DND-41 (cell line): ENCODE measurements at regions not wholly inside any gene's neighbourhood (a gene's known extent, or its start where the extent isn't known, plus 50 kb on each side); places are given as distances from the start of the nearest gene placed in this dataset.

Experiments
- ATAC-seq: fragments of 200-7000 bp; cut with Tn5 transposase; 3 replicates; pipeline ENCODE4 v1.9.1; 2021; ENCODE audit warnings: low read depth; ENCODE audit not compliant: insufficient read depth
- DNase-seq: peaks from one replicate; pipeline ENCODE4 v3.0.0-alpha.2; 2020
- H2AFZ ChIP-seq: 2 replicates; pipeline ENCODE4 v1.6.0; 2012; ENCODE audit warnings: low read depth, low read length
- H3K27ac ChIP-seq: 2 replicates; pipeline ENCODE4 v1.5.1; 2012; ENCODE audit warnings: low read length, inconsistent platforms
- H3K27me3 ChIP-seq: fragments of 200-600 bp; sonication (generic); 2 replicates; pipeline ENCODE4 v1.6.0; 2012; ENCODE audit warnings: low read length, mild to moderate bottlenecking, inconsistent platforms; ENCODE audit not compliant: insufficient read depth, poor library complexity
- H3K36me3 ChIP-seq: 2 replicates; pipeline ENCODE4 v1.5.1; 2012; ENCODE audit warnings: low read length, inconsistent platforms; ENCODE audit not compliant: insufficient read depth
- H3K4me1 ChIP-seq: 2 replicates; pipeline ENCODE4 v1.5.1; 2012; ENCODE audit warnings: mild to moderate bottlenecking, low read length; ENCODE audit not compliant: insufficient read depth
- H3K4me2 ChIP-seq: 2 replicates; pipeline ENCODE4 v1.6.0; 2012; ENCODE audit warnings: mild to moderate bottlenecking, moderate library complexity, low read length, inconsistent platforms; ENCODE audit not compliant: insufficient read depth
- H3K4me3 ChIP-seq, 2 experiments: fragments of 200-600 bp in 1 of 2; shearing (Covaris generic) in 1 of 2; 2 replicates each; pipeline ENCODE4 v1.5.1; 2012 to 2016; ENCODE audit warnings: inconsistent platforms in 2 of 2, low read length in 2 of 2, mild to moderate bottlenecking in 2 of 2, low read depth in 1 of 2, moderate library complexity in 1 of 2
- H3K79me2 ChIP-seq: 2 replicates; pipeline ENCODE4 v1.6.0; 2012; ENCODE audit warnings: low read length, inconsistent platforms; ENCODE audit not compliant: insufficient read depth
- H3K9ac ChIP-seq: 2 replicates; pipeline ENCODE4 v1.6.0; 2012; ENCODE audit warnings: low read depth, mild to moderate bottlenecking, inconsistent platforms, low read length, moderate library complexity
- H3K9me3 ChIP-seq: 2 replicates; pipeline ENCODE4 v1.5.1; 2012; ENCODE audit warnings: low read length, moderate library complexity, mild to moderate bottlenecking, inconsistent platforms; ENCODE audit not compliant: insufficient read depth, severe bottlenecking
- H4K20me1 ChIP-seq: 2 replicates; pipeline ENCODE4 v1.6.0; 2012; ENCODE audit warnings: low read length; ENCODE audit not compliant: insufficient read depth
- CTCF ChIP-seq: IDR thresholded peaks from 2 replicates; pipeline ENCODE4 v1.5.1; 2012; ENCODE audit warnings: borderline replicate concordance, low read length, moderate library complexity, mild to moderate bottlenecking; ENCODE audit not compliant: poor library complexity, severe bottlenecking; ENCODE audit errors: extremely low read depth
- EZH2 ChIP-seq: IDR thresholded peaks from 3 replicates; pipeline ENCODE4 v1.6.1; 2012; ENCODE audit warnings: borderline replicate concordance, low read depth, mild to moderate bottlenecking, moderate library complexity, low read length, inconsistent platforms; ENCODE audit not compliant: severe bottlenecking

GRCh38 chr13:88248393-88248792, 577.2 kb downstream of the SLITRK5 start:
- H3K4me1 ChIP-seq, result no peaks in the 10 kb centered on the region

GRCh38 chr13:88257706-88258105, 586.5 kb downstream of the SLITRK5 start:
- Histone ChIP-seq H3K4me2 (no peak overlapping the region), H2AFZ (no peak overlapping the region), H3K9me3 (no peaks in the 10 kb centered on the region), H3K4me1 (no peaks in the 10 kb centered on the region), H3K27me3 (no peaks in the 10 kb centered on the region), H3K27ac (no peak overlapping the region), H3K36me3 (no peaks in the 10 kb centered on the region), H4K20me1 (no peaks in the 10 kb centered on the region), H3K4me3 (no peak overlapping the region), H3K9ac (no peak overlapping the region), H3K79me2 (no peaks in the 10 kb centered on the region)
- TF ChIP-seq CTCF, result no peak
- no peak for TF ChIP-seq EZH2
- no peak for DNase-seq
- no peak for ATAC-seq

More at GRCh38 chr13:88248393-88248792, 577.2 kb downstream of the SLITRK5 start:
- Histone ChIP-seq H3K4me2 (no peak overlapping the region), H3K79me2 (no peaks in the 10 kb centered on the region), H3K27ac (no peak overlapping the region), H3K9ac (no peak overlapping the region), H2AFZ (no peak overlapping the region), H3K9me3 (no peaks in the 10 kb centered on the region), H3K36me3 (no peaks in the 10 kb centered on the region), H3K4me3 (no peak overlapping the region), H3K27me3 (no peaks in the 10 kb centered on the region), H4K20me1 (no peaks in the 10 kb centered on the region)
- DNase-seq, result no peak
- no peak for TF ChIP-seq CTCF
- TF ChIP-seq EZH2, result no peak
- ATAC-seq, result no peak

- no peaks in the 10 kb centered on the region for H3K27me3 ChIP-seq
- no peaks in the 10 kb centered on the region for H3K79me2 ChIP-seq
- H3K4me1 ChIP-seq, result no peaks in the 10 kb centered on the region
- no peak overlapping the region for H3K4me3 ChIP-seq
- H3K36me3 ChIP-seq, result no peaks in the 10 kb centered on the region
- H2AFZ ChIP-seq, result no peak overlapping the region
- H3K27ac ChIP-seq, result no peak overlapping the region
- no peak for DNase-seq
- no peak for TF ChIP-seq CTCF
- no peak for TF ChIP-seq EZH2
- no peak for ATAC-seq
- H4K20me1 ChIP-seq, result no peaks in the 10 kb centered on the region
- H3K4me2 ChIP-seq, result no peak overlapping the region
- H3K9ac ChIP-seq, result no peak overlapping the region
- no peaks in the 10 kb centered on the region for H3K9me3 ChIP-seq
These were observed 592.6 kb downstream of the SLITRK5 start for GRCh38 chr13:88263808-88264207.

GRCh38 chr13:88281841-88282240, 610.7 kb downstream of the SLITRK5 start:
- TF ChIP-seq EZH2 (no peak), CTCF (no peak)
- no peaks in the 10 kb centered on the region for H3K27me3 ChIP-seq
- DNase-seq, result no peak
- H3K27ac ChIP-seq, result no peak overlapping the region
- H3K9ac ChIP-seq, result no peak overlapping the region
- H3K36me3 ChIP-seq, result no peaks in the 10 kb centered on the region
- H3K9me3 ChIP-seq, result peaks cover 2% of the 10 kb centered on the region
- no peak overlapping the region for H3K4me2 ChIP-seq
- H3K4me3 ChIP-seq, result no peak overlapping the region
- no peak for ATAC-seq
- H4K20me1 ChIP-seq, result no peaks in the 10 kb centered on the region
- H3K79me2 ChIP-seq, result no peaks in the 10 kb centered on the region
- no peaks in the 10 kb centered on the region for H3K4me1 ChIP-seq
- H2AFZ ChIP-seq, result no peak overlapping the region
